Esophagus squamous epithelium (tissue), 4 donors: ENCODE measurements at regions not wholly inside any gene's neighbourhood (a gene's known extent, or its start where the extent isn't known, plus 50 kb on each side); places are given as distances from the start of the nearest gene placed in this dataset.

ENCODE experiments used
- CTCF ChIP-seq, 6 experiments: fragments of 450-650 bp in 4 of 6; fragments of 200-600 bp in 2 of 6; sonication (generic) in 2 of 6; IDR thresholded peaks; one replicate each; pipeline ENCODE4 v1.5.1; 2016 to 2019; ENCODE audit warnings: antibody characterized with exemption in 6 of 6, mild to moderate bottlenecking in 4 of 6, moderate library complexity in 4 of 6
- POLR2A ChIP-seq, 4 donors: fragments of 450-650 bp; IDR thresholded peaks; one replicate each; pipeline ENCODE4 v1.6.1; 2017; ENCODE audit warnings: antibody characterized with exemption in 4 of 4, mild to moderate bottlenecking in 4 of 4, moderate library complexity in 3 of 4

GRCh38 chr1:194816859-194817258 lies 1630.4 kb upstream of the B3GALT2 start:
- TF ChIP-seq POLR2A (IDR thresholded peaks at IDR 0.05): no peak
- TF ChIP-seq CTCF (IDR thresholded peaks at IDR 0.05): no peak
